ENCODE measurements at regions not wholly inside any gene's neighbourhood (a gene's known extent, or its start where the extent isn't known, plus 50 kb on each side); places are given as distances from the start of the nearest gene placed in this dataset.

- POLR2A ChIA-PET, result no interaction called here
- in situ Hi-C loops (cut with HindIII; ENCODE audit: extremely low pct_ligation_motif_present, low pct_unique_long_range_greater_than_20kb) (no loop called here), intact Hi-C loops (cut with micrococcal nuclease; ENCODE audit: unreplicated experiment) (no loop called here)
- ATAC-seq, result no peak
- H3K27me3 ChIP-seq (ENCODE audit: control insufficient read depth in 1 of 2, insufficient read depth in 2 of 2, low read length in 2 of 2), result no peaks in the 10 kb centered on the region
- WGBS (ENCODE audit: low lambda C conversion rate), result 42% methylated on average over 2 of the region's 2 CpGs
- no peak overlapping the region for H3K4me3 ChIP-seq (replicated peaks in 1 of 3; ENCODE audit: insufficient read depth in 1 of 3, low read depth in 2 of 3, low read length in 3 of 3)
- H3K27ac ChIP-seq (ENCODE audit: extremely low read length, insufficient read depth, low read length), result no peak overlapping the region
- no peak overlapping the region for H3K9ac ChIP-seq (ENCODE audit: insufficient read depth, low read depth, low read length)
- CTCF ChIA-PET (ENCODE audit: low intra/inter-chr PET ratio, low total read pairs), result no interaction called here
- FAIRE-seq, result no peak
- H3K9me3 ChIP-seq (ENCODE audit: low read length), result peaks cover 50% of the 10 kb centered on the region
- no peaks in the 10 kb centered on the region for H3K79me2 ChIP-seq (ENCODE audit: insufficient read depth, low read length)
- TF ChIP-seq SALL1 (CRISPR knock-in tag; IDR thresholded peaks at IDR 0.05), result no peak
- TF ChIP-seq GLI4 (CRISPR knock-in tag; IDR thresholded peaks at IDR 0.05; ENCODE audit: borderline replicate concordance), result no peak
- TF ChIP-seq ZNF710 (CRISPR knock-in tag; IDR thresholded peaks at IDR 0.05; ENCODE audit: borderline replicate concordance), result no peak
- no peak overlapping the region for H2AFZ ChIP-seq (ENCODE audit: low read length)
- DNase-seq (ENCODE audit: low spot score), result no peak
- no peak overlapping the region for H3K4me2 ChIP-seq (ENCODE audit: low read depth, low read length)
- no peaks in the 10 kb centered on the region for H4K20me1 ChIP-seq (ENCODE audit: insufficient read depth, low read length)
- H3K36me3 ChIP-seq (replicated peaks in 1 of 2; ENCODE audit: control insufficient read depth in 1 of 2, insufficient read depth in 2 of 2, low read length in 2 of 2), result no peaks in the 10 kb centered on the region
- BruUV-seq (replicated peaks), result no TSS peak
- H3K4me1 ChIP-seq (ENCODE audit: insufficient read depth, low read length), result no peaks in the 10 kb centered on the region
Observed at GRCh38 chr2:12795851-12796250, 79.1 kb downstream of the TRIB2 start.

- Histone ChIP-seq H3K4me1 (ENCODE audit: insufficient read depth, low read length) (no peaks in the 10 kb centered on the region), H3K4me2 (ENCODE audit: low read depth, low read length) (no peak overlapping the region), H3K9ac (ENCODE audit: insufficient read depth, low read depth, low read length) (no peak overlapping the region), H3K27ac (ENCODE audit: extremely low read length, insufficient read depth, low read length) (no peak overlapping the region), H2AFZ (ENCODE audit: low read length) (no peak overlapping the region), H3K9me3 (ENCODE audit: low read length) (peaks cover 56% of the 10 kb centered on the region), H3K36me3 (replicated peaks in 1 of 2; ENCODE audit: control insufficient read depth in 1 of 2, insufficient read depth in 2 of 2, low read length in 2 of 2) (no peaks in the 10 kb centered on the region), H4K20me1 (ENCODE audit: insufficient read depth, low read length) (no peaks in the 10 kb centered on the region), H3K27me3 (ENCODE audit: control insufficient read depth in 1 of 2, insufficient read depth in 2 of 2, low read length in 2 of 2) (no peaks in the 10 kb centered on the region), H3K79me2 (ENCODE audit: insufficient read depth, low read length) (no peaks in the 10 kb centered on the region), H3K4me3 (replicated peaks in 1 of 3; ENCODE audit: insufficient read depth in 1 of 3, low read depth in 2 of 3, low read length in 3 of 3) (no peak overlapping the region)
- WGBS (ENCODE audit: low lambda C conversion rate), result 25% methylated on average over 4 of the region's 4 CpGs
- intact Hi-C loops (cut with micrococcal nuclease; ENCODE audit: unreplicated experiment), result no loop called here
- ATAC-seq (no peak), FAIRE-seq (no peak), DNase-seq (ENCODE audit: low spot score) (no peak)
- POLR2A ChIA-PET, result no interaction called here
- BruUV-seq (replicated peaks), result no TSS peak
- CTCF ChIA-PET (ENCODE audit: low intra/inter-chr PET ratio, low total read pairs), result no interaction called here
- in situ Hi-C loops (cut with HindIII; ENCODE audit: extremely low pct_ligation_motif_present, low pct_unique_long_range_greater_than_20kb), result no loop called here
- TF ChIP-seq NFKBIZ (CRISPR knock-in tag; IDR thresholded peaks at IDR 0.05) (no peak), PHB2 (IDR thresholded peaks at IDR 0.05; ENCODE audit: partially characterized antibody) (no peak), GMEB2 (CRISPR knock-in tag; IDR thresholded peaks at IDR 0.05; ENCODE audit: low read depth) (no peak), ZNF451 (CRISPR knock-in tag; IDR thresholded peaks at IDR 0.05) (no peak), ZNF282 (IDR thresholded peaks at IDR 0.05; ENCODE audit: partially characterized antibody) (no peak), ZNF513 (CRISPR knock-in tag; conservative IDR thresholded peaks at IDR 0.05) (no peak), ZNF616 (CRISPR knock-in tag; IDR thresholded peaks at IDR 0.05; ENCODE audit: low read depth) (no peak), ZNF557 (CRISPR knock-in tag; IDR thresholded peaks at IDR 0.05) (no peak), NKX3-1 (CRISPR knock-in tag; IDR thresholded peaks at IDR 0.05) (no peak), FUBP1 (CRISPR knock-in tag; IDR thresholded peaks at IDR 0.05; ENCODE audit: borderline replicate concordance) (no peak)
Observed at GRCh38 chr2:12796657-12797056, 79.9 kb downstream of the TRIB2 start.

Data from HepG2 (cell line).